ENCODE measurements at regions not wholly inside any gene's neighbourhood (a gene's known extent, or its start where the extent isn't known, plus 50 kb on each side); places are given as distances from the start of the nearest gene placed in this dataset.

DNA sequence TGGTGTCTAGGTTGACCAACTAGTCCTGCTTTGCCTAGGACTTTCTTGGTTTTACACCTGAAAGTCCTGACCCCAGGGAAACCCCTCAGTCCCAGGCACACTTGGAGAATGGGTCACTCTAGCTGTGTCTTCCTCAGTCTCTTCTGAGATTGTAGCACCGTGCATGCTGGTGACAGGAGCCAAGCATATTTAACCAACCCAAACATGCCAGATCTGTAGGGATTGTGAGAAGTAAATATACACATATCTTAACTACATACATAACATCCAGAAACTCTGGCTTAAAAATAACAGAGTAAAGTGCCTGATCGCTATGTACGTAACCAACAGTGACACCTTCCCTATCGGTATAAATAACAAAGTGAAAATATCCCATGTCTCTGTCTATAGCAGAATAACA is 158.1 kb downstream of the HAPSTR1 start:
- H3K9ac ChIP-seq (replicated peaks; ENCODE audit: extremely low read depth, insufficient read depth, low read length): no peak overlapping the region
- intact Hi-C loops (cut with micrococcal nuclease): no loop called here
- H3K4me2 ChIP-seq (ENCODE audit: insufficient read depth, low read length): no peak overlapping the region
- no peak for FAIRE-seq
- H4K20me1 ChIP-seq (replicated peaks; ENCODE audit: control insufficient read depth, extremely low read depth, insufficient read depth, low read length): no peaks in the 10 kb centered on the region
- no peaks in the 10 kb centered on the region for H3K9me1 ChIP-seq (replicated peaks; ENCODE audit: control insufficient read depth, extremely low read depth, insufficient read depth, low read length)
- no peak overlapping the region for H3K27ac ChIP-seq (ENCODE audit: insufficient read depth, low read depth, low read length)
- no peak overlapping the region for H2AFZ ChIP-seq (ENCODE audit: low read depth, low read length)
- POLR2A ChIA-PET: no interaction called here
- TF ChIP-seq JUN (IDR thresholded peaks at IDR 0.05; ENCODE audit: borderline replicate concordance, insufficient read depth, insufficient read length, low read depth) (no peak), FOS (IDR thresholded peaks at IDR 0.05; ENCODE audit: borderline replicate concordance, insufficient read depth, low read length) (no peak), MYC (IDR thresholded peaks at IDR 0.05; ENCODE audit: low read depth, low read length) (no peak), EZH2 (IDR thresholded peaks at IDR 0.05; ENCODE audit: borderline replicate concordance, low read depth, low read length, severe bottlenecking) (no peak), POLR2A (IDR thresholded peaks at IDR 0.05; ENCODE audit: low read depth, low read length) (no peak), GATA2 (IDR thresholded peaks at IDR 0.05; ENCODE audit: insufficient read depth, insufficient read length, low read depth, low read length) (no peak), POLR2AphosphoS5 (IDR thresholded peaks at IDR 0.05; ENCODE audit: insufficient read depth, low read depth, low read length) (no peak)
- TF ChIP-seq, protein P1, sequence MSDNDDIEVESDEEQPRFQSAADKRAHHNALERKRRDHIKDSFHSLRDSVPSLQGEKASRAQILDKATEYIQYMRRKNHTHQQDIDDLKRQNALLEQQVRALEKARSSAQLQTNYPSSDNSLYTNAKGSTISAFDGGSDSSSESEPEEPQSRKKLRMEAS (IDR thresholded peaks at IDR 0.05; ENCODE audit: insufficient read depth, insufficient read length): no peak
- TF ChIP-seq, protein P2, sequence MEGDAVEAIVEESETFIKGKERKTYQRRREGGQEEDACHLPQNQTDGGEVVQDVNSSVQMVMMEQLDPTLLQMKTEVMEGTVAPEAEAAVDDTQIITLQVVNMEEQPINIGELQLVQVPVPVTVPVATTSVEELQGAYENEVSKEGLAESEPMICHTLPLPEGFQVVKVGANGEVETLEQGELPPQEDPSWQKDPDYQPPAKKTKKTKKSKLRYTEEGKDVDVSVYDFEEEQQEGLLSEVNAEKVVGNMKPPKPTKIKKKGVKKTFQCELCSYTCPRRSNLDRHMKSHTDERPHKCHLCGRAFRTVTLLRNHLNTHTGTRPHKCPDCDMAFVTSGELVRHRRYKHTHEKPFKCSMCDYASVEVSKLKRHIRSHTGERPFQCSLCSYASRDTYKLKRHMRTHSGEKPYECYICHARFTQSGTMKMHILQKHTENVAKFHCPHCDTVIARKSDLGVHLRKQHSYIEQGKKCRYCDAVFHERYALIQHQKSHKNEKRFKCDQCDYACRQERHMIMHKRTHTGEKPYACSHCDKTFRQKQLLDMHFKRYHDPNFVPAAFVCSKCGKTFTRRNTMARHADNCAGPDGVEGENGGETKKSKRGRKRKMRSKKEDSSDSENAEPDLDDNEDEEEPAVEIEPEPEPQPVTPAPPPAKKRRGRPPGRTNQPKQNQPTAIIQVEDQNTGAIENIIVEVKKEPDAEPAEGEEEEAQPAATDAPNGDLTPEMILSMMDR (IDR thresholded peaks at IDR 0.05; ENCODE audit: extremely low read depth in 1 of 2, insufficient read depth in 1 of 2, low read depth in 1 of 2, low read length in 2 of 2): no peak
- dilution Hi-C loops (cut with MboI; ENCODE audit: extremely low pct_ligation_motif_present, low sequenced_read_pairs): no loop called here
- no peaks in the 10 kb centered on the region for H3K4me1 ChIP-seq (ENCODE audit: control insufficient read depth, extremely low read depth, insufficient read depth, low read length)
- no peaks in the 10 kb centered on the region for H3K9me3 ChIP-seq (replicated peaks; ENCODE audit: control insufficient read depth, insufficient read depth, low read length)
- no TSS peak for BruUV-seq (replicated peaks)
- H3K36me3 ChIP-seq (ENCODE audit: control insufficient read depth in 2 of 2, extremely low read depth in 1 of 2, insufficient read depth in 2 of 2, low read length in 2 of 2): no peaks in the 10 kb centered on the region
- H3K27me3 ChIP-seq (ENCODE audit: control insufficient read depth in 2 of 2, insufficient read depth in 2 of 2, low read length in 2 of 2): no peaks in the 10 kb centered on the region
- DNase-seq (ENCODE audit: low read depth, low spot score): no peak
- H3K79me2 ChIP-seq (ENCODE audit: control insufficient read depth, insufficient read depth, low read length): no peaks in the 10 kb centered on the region
- H3K4me3 ChIP-seq (replicated peaks in 1 of 3; ENCODE audit: insufficient read depth in 1 of 3, low read depth in 1 of 3, low read length in 3 of 3): no peak overlapping the region
- CTCF ChIA-PET: no interaction called here
